Activated CD4-positive, alpha-beta T cell treated with anti-CD3 and anti-CD28 coated beads, Interleukin-2, amount 50 U/mL, for 24 hours (primary cell): ENCODE measurements at regions not wholly inside any gene's neighbourhood (a gene's known extent, or its start where the extent isn't known, plus 50 kb on each side); places are given as distances from the start of the nearest gene placed in this dataset.
"Not testable (repeated sequence)": the region's sequence is repeated elsewhere in the genome, so short reads cannot be mapped to it uniquely, and the experiment has no call there.

Experiments
- DNase-seq, 2 donors: peaks; one replicate each; pipeline ENCODE4 v3.0.0-alpha.2; 2020; ENCODE audit warnings: low read depth in 1 of 2, low spot score in 1 of 2

- no peak for DNase-seq
Observed at GRCh38 chr5:57002959-57003485, 51.1 kb upstream of the MIER3 start.

- DNase-seq, result not testable (repeated sequence)
Observed at GRCh38 chr5:57003566-57003965, 51.6 kb upstream of the MIER3 start.

GRCh38 chr5:57004800-57005199 is 52.9 kb upstream of the MIER3 start:
- DNase-seq, result no peak

GRCh38 chr5:57007344-57007743 is 55.4 kb upstream of the MIER3 start:
- no peak for DNase-seq

- no peak for DNase-seq
Observed at GRCh38 chr5:57009811-57010210, 57.9 kb upstream of the MIER3 start.

GRCh38 chr5:57010786-57011185 is 58.9 kb upstream of the MIER3 start:
- DNase-seq, result no peak

GRCh38 chr5:57012511-57012910 is 60.6 kb upstream of the MIER3 start:
- DNase-seq, result no peak

GRCh38 chr5:57025961-57026360 is 74.0 kb upstream of the MIER3 start:
- DNase-seq, result no peak

GRCh38 chr5:57028161-57028560 is 76.2 kb upstream of the MIER3 start:
- no peak for DNase-seq

GRCh38 chr5:57032151-57032551 is 80.2 kb upstream of the MIER3 start:
- DNase-seq, result no peak

GRCh38 chr5:57033103-57033502 is 81.2 kb upstream of the MIER3 start:
- no peak for DNase-seq

GRCh38 chr5:57033503-57033902 is 81.6 kb upstream of the MIER3 start:
- DNase-seq, result no peak

GRCh38 chr5:57034201-57034916 is 82.4 kb upstream of the MIER3 start:
- DNase-seq, result no peak

GRCh38 chr5:57035955-57036354 is 84.0 kb upstream of the MIER3 start:
- no peak for DNase-seq

GRCh38 chr5:57036761-57037160 is 84.8 kb upstream of the MIER3 start:
- no peak for DNase-seq

- no peak for DNase-seq
Observed at GRCh38 chr5:57037355-57037754, 85.4 kb upstream of the MIER3 start.

- DNase-seq, result no peak
Observed at GRCh38 chr5:57041570-57041969, 89.6 kb upstream of the MIER3 start.

GRCh38 chr5:57042524-57042931 is 90.6 kb upstream of the MIER3 start:
- no peak for DNase-seq

- no peak for DNase-seq
Observed at GRCh38 chr5:57054135-57054534, 102.2 kb upstream of the MIER3 start.

GRCh38 chr5:57054671-57055070 is 102.7 kb upstream of the MIER3 start:
- DNase-seq, result no peak

- DNase-seq, result no peak
Observed at GRCh38 chr5:57055731-57056130, 103.8 kb upstream of the MIER3 start.

GRCh38 chr5:57063773-57064172 is 110.1 kb upstream of the GPBP1 start:
- DNase-seq, result no peak

- no peak for DNase-seq
Observed at GRCh38 chr5:57066924-57067596, 106.8 kb upstream of the GPBP1 start.
